GM12878 (cell line): ENCODE measurements at regions not wholly inside any gene's neighbourhood (a gene's known extent, or its start where the extent isn't known, plus 50 kb on each side); places are given as distances from the start of the nearest gene placed in this dataset.

Experiments used
- ATAC-seq: fragments of 200-7000 bp; cut with Tn5 transposase; 3 replicates; pipeline ENCODE4 v1.9.1; 2020; ENCODE audit warnings: mild to moderate bottlenecking, moderate library complexity
- BruUV-seq: library from RNA; stranded (reverse); fragments of 400-500 nt; replicated peaks from 2 replicates; lab custom pipeline; 2021; lab: Mats Ljungman, UMichigan
- CTCF ChIA-PET: fragments of 300-600 bp; sonication (Branson Sonifier 250); formaldehyde crosslinking; extraction: SDS; loops from one replicate; lab custom pipeline; 2021; ENCODE audit warnings: inconsistent platforms; lab: Yijun Ruan, JAX
- POLR2A ChIA-PET: fragments of 350-600 bp; formaldehyde crosslinking; extraction: SDS; loops from one replicate; lab custom pipeline; 2021; ENCODE audit warnings: inconsistent platforms; lab: Charles Lee
- RAD21 ChIA-PET: fragments of 300-600 bp; sonication (Branson Sonifier 250); formaldehyde crosslinking; loops from one replicate; lab custom pipeline; 2023; ENCODE audit warnings: antibody characterized with exemption; ENCODE audit not compliant: unreplicated experiment; lab: Charles Lee
- SMC1A ChIA-PET: fragments of 300-600 bp; sonication (Branson Sonifier 250); formaldehyde crosslinking; loops from one replicate; lab custom pipeline; 2023; ENCODE audit not compliant: unreplicated experiment, uncharacterized antibody; lab: Charles Lee
- DNase-seq: peaks from one replicate; pipeline ENCODE4 v3.0.0-alpha.2; 2011; ENCODE audit warnings: low read depth, low spot score
- FAIRE-seq: peaks from 3 replicates; lab custom pipeline; 2011; peaks lifted over from hg19 to GRCh38; lab: Jason Lieb, UNC
- H2AFZ ChIP-seq: 2 replicates; pipeline ENCODE4 v1.6.0; 2011; ENCODE audit warnings: low read depth, low read length, control low read depth; ENCODE audit not compliant: control insufficient read depth
- H3K27ac ChIP-seq: 2 replicates; pipeline ENCODE4 v1.5.1; 2011; ENCODE audit warnings: control low read depth; ENCODE audit not compliant: control insufficient read depth, insufficient read depth
- H3K27me3 ChIP-seq, 2 experiments: replicated peaks in 1 of 2; 2 replicates each; pipeline versions ENCODE4 v1.6.0 to v1.6.1; 2011; ENCODE audit warnings: low read length in 1 of 2; ENCODE audit not compliant: control insufficient read depth in 2 of 2, insufficient read depth in 2 of 2
- H3K36me3 ChIP-seq, 2 experiments: 2 replicates each; pipeline ENCODE4 v1.5.1; 2011; ENCODE audit warnings: low read length in 1 of 2; ENCODE audit not compliant: control insufficient read depth in 2 of 2, insufficient read depth in 2 of 2
- H3K4me1 ChIP-seq: 2 replicates; pipeline ENCODE4 v1.6.1; 2011; ENCODE audit warnings: mild to moderate bottlenecking, low read length, moderate library complexity, mixed read lengths; ENCODE audit not compliant: control insufficient read depth, insufficient read depth
- H3K4me2 ChIP-seq: 2 replicates; pipeline ENCODE4 v1.6.0; 2011; ENCODE audit warnings: control low read depth; ENCODE audit not compliant: control insufficient read depth, insufficient read depth
- H3K4me3 ChIP-seq: fragments of 200-600 bp; sonication (generic); 2 replicates; pipeline ENCODE4 v1.5.1; 2016
- H3K79me2 ChIP-seq: 2 replicates; pipeline ENCODE4 v1.6.0; 2011; ENCODE audit warnings: low read length; ENCODE audit not compliant: control insufficient read depth, insufficient read depth
- H3K9ac ChIP-seq: 2 replicates; pipeline ENCODE4 v1.8.0; 2011; ENCODE audit warnings: low read length, control low read depth, mixed read lengths; ENCODE audit not compliant: control insufficient read depth, insufficient read depth
- H3K9me3 ChIP-seq: replicated peaks from 3 replicates; pipeline ENCODE4 v1.5.1; 2011; ENCODE audit warnings: mild to moderate bottlenecking, low read length; ENCODE audit not compliant: control insufficient read depth, insufficient read depth
- H4K20me1 ChIP-seq: 2 replicates; pipeline ENCODE4 v1.6.0; 2011; ENCODE audit not compliant: control insufficient read depth, insufficient read depth
- ASH2L ChIP-seq: fragments of 300-600, 200-600 bp; sonication (generic); IDR thresholded peaks from 2 replicates; pipeline ENCODE4 v1.6.1; 2017; ENCODE audit warnings: low read depth, mild to moderate bottlenecking, borderline replicate concordance
- BACH1 ChIP-seq: fragments of 450-650 bp; IDR thresholded peaks from 2 replicates; pipeline ENCODE4 v1.6.1; 2017; ENCODE audit warnings: mild to moderate bottlenecking, borderline replicate concordance
- CHD2 ChIP-seq: IDR thresholded peaks from 2 replicates; pipeline ENCODE4 v1.6.1; 2011; ENCODE audit warnings: low read depth, low read length, improper control_type of control experiment, borderline replicate concordance
- EED ChIP-seq: sonication (generic); IDR thresholded peaks from 2 replicates; pipeline ENCODE4 v1.6.1; 2016; ENCODE audit warnings: antibody characterized with exemption, low read depth
- LARP7 ChIP-seq: fragments of 450-650 bp; IDR thresholded peaks from 2 replicates; pipeline ENCODE4 v1.6.1; 2017; ENCODE audit warnings: mild to moderate bottlenecking
- MEF2A ChIP-seq: IDR thresholded peaks from 2 replicates; pipeline ENCODE4 v1.6.1; 2011; ENCODE audit warnings: low read depth, mild to moderate bottlenecking, low read length, moderate library complexity; ENCODE audit not compliant: insufficient read depth
- NBN ChIP-seq: fragments of 450-650 bp; IDR thresholded peaks from 2 replicates; pipeline ENCODE4 v1.6.1; 2016
- NFXL1 ChIP-seq: fragments of 450-650 bp; IDR thresholded peaks from 2 replicates; pipeline ENCODE4 v1.6.1; 2017; ENCODE audit warnings: antibody characterized with exemption, mild to moderate bottlenecking, borderline replicate concordance
- NFYB ChIP-seq: IDR thresholded peaks from 2 replicates; pipeline ENCODE4 v1.6.1; 2011; ENCODE audit warnings: low read depth, mild to moderate bottlenecking, low read length, improper control_type of control experiment, moderate library complexity; ENCODE audit not compliant: insufficient read depth
- NR2C1 ChIP-seq: fragments of 450-650 bp; IDR thresholded peaks from 2 replicates; pipeline ENCODE4 v1.6.1; 2017; ENCODE audit warnings: antibody characterized with exemption, mild to moderate bottlenecking, moderate library complexity
- RBBP5 ChIP-seq: fragments of 200-600 bp; sonication (generic); conservative IDR thresholded peaks from 2 replicates; pipeline ENCODE4 v1.6.1; 2016
- SMC3 ChIP-seq: IDR thresholded peaks from 2 replicates; pipeline ENCODE4 v1.6.1; 2011; ENCODE audit warnings: low read length, improper control_type of control experiment, borderline replicate concordance
- SPI1 ChIP-seq: IDR thresholded peaks from 2 replicates; pipeline ENCODE4 v1.6.1; 2011; ENCODE audit warnings: low read depth, mild to moderate bottlenecking, low read length, moderate library complexity, borderline replicate concordance; ENCODE audit not compliant: insufficient read depth
- SREBF1 ChIP-seq: IDR thresholded peaks from 2 replicates; pipeline ENCODE4 v1.6.1; 2012; ENCODE audit warnings: mild to moderate bottlenecking, low read length
- SREBF2 ChIP-seq: IDR thresholded peaks from 2 replicates; pipeline ENCODE4 v1.6.1; 2012; ENCODE audit warnings: mild to moderate bottlenecking, low read length
- STAT3 ChIP-seq: IDR thresholded peaks from 2 replicates; pipeline ENCODE4 v1.6.1; 2011; ENCODE audit warnings: low read depth, low read length, improper control_type of control experiment
- TCF3 ChIP-seq: IDR thresholded peaks from 2 replicates; pipeline ENCODE4 v1.6.1; 2012; ENCODE audit warnings: low read depth, mild to moderate bottlenecking, low read length, borderline replicate concordance; ENCODE audit not compliant: insufficient read depth
- TCF7 ChIP-seq: IDR thresholded peaks from 2 replicates; pipeline ENCODE4 v1.6.1; 2014; ENCODE audit warnings: antibody characterized with exemption, borderline replicate concordance
- YBX1 ChIP-seq: fragments of 450-650 bp; IDR thresholded peaks from 2 replicates; pipeline ENCODE4 v1.6.1; 2016; ENCODE audit warnings: antibody characterized with exemption
- ZNF217 ChIP-seq: fragments of 450-650 bp; IDR thresholded peaks from 2 replicates; pipeline ENCODE4 v1.6.1; 2017; ENCODE audit warnings: antibody characterized with exemption, mild to moderate bottlenecking
- WGBS: methylation state at CpG from one replicate; pipeline ENCODE4 v1.1.6; 2016; ENCODE audit warnings: low lambda C conversion rate; ENCODE audit not compliant: insufficient replicate concordance, insufficient coverage; ENCODE audit errors: missing lambda C conversion rate; 5-methylcytosine and 5-hydroxymethylcytosine counted together
- in situ Hi-C: fragments of 300-500 bp; cut with MboI; formaldehyde crosslinking; loops from 9 replicates; pipeline ENCODE4 v1.14.3; 2018; ENCODE audit warnings: mixed read lengths
- intact Hi-C: fragments of 100-400 bp; cut with micrococcal nuclease; formaldehyde crosslinking; loops from one replicate; pipeline ENCODE4 v1.14.2; 2022; ENCODE audit not compliant: unreplicated experiment
- TF ChIP-seq, protein P1 (sequence below): fragments of 450-650 bp; IDR thresholded peaks from 2 replicates; pipeline ENCODE4 v1.6.1; 2016; ENCODE audit warnings: mild to moderate bottlenecking
- TF ChIP-seq, protein P2 (sequence below): IDR thresholded peaks from 2 replicates; pipeline ENCODE4 v1.6.1; 2011; ENCODE audit warnings: low read depth, low read length, improper control_type of control experiment, borderline replicate concordance

DNA sequence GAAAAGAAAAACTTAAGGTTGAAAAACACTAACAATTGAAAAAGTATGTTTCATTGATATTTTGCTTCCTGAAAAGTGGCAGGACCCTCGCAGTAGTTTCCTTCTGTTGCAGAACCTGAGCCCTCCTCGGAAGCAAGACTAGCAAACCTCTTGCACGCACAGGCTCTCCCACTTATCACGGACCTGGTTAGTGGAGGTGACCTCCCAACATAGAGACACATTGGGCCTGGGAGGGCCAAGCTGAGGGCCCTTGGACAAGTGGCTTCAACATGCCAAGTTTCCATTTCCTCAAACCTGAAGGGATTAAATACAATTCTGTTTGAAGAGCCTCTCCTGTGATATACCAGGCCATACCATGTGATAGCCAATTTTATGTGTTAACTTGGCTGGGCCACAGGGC is 133.4 kb upstream of the AGAP1 start (continued):
- TF ChIP-seq NFXL1, result no peak
- TF ChIP-seq SMC3, result no peak
- TF ChIP-seq NR2C1, result no peak
- no peak for TF ChIP-seq SREBF1
- no peak for TF ChIP-seq YBX1
- TF ChIP-seq STAT3, result no peak
- TF ChIP-seq, all 136 proteins: peak for 0

DNA sequence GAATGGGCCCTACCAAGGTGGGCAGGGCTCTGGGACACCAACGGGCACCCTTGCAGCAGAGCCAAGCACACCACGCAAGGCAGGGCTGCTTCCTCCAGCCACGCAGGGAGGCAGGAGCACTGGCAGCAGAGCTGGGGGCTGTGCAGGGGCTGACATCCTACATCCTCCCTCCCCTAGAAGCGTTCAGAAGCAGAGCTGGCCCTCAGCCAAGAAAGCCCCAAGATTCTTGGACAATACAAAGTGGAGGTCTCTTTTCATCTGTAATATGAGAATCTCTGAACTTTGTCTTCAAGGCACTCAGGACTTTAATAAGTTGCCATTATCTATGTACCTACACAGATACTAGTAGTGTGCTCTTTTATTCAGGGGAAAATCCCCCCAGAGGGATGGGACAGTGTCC is 128.1 kb upstream of the AGAP1 start:
- H3K9ac ChIP-seq, result no peak overlapping the region
- 10% methylated on average over 4 of the region's 4 CpGs for WGBS
- SMC1A ChIA-PET, result no interaction called here
- POLR2A ChIA-PET, result no interaction called here
- CTCF ChIA-PET, result no interaction called here
- TF ChIP-seq TCF7 (no peak), SPI1 (no peak), MEF2A (no peak), RBBP5 (no peak), LARP7 (no peak), BACH1 (no peak), NBN (no peak), CHD2 (no peak), ZNF217 (no peak), NFYB (no peak), SREBF2 (no peak), TCF3 (no peak), EED (no peak), ASH2L (no peak)
- TF ChIP-seq, protein P1, sequence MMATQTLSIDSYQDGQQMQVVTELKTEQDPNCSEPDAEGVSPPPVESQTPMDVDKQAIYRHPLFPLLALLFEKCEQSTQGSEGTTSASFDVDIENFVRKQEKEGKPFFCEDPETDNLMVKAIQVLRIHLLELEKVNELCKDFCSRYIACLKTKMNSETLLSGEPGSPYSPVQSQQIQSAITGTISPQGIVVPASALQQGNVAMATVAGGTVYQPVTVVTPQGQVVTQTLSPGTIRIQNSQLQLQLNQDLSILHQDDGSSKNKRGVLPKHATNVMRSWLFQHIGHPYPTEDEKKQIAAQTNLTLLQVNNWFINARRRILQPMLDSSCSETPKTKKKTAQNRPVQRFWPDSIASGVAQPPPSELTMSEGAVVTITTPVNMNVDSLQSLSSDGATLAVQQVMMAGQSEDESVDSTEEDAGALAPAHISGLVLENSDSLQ, result no peak
- TF ChIP-seq, protein P2, sequence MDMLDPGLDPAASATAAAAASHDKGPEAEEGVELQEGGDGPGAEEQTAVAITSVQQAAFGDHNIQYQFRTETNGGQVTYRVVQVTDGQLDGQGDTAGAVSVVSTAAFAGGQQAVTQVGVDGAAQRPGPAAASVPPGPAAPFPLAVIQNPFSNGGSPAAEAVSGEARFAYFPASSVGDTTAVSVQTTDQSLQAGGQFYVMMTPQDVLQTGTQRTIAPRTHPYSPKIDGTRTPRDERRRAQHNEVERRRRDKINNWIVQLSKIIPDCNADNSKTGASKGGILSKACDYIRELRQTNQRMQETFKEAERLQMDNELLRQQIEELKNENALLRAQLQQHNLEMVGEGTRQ, result no peak
- no peaks in the 10 kb centered on the region for H3K9me3 ChIP-seq
- RAD21 ChIA-PET, result no interaction called here
- H3K4me3 ChIP-seq, result no peak overlapping the region
- FAIRE-seq (no peak), ATAC-seq (no peak), DNase-seq (no peak)
- no TSS peak for BruUV-seq
- no peaks in the 10 kb centered on the region for H3K4me1 ChIP-seq
- H2AFZ ChIP-seq, result no peak overlapping the region
- H3K36me3 ChIP-seq, result no peaks in the 10 kb centered on the region
- no peak overlapping the region for H3K4me2 ChIP-seq
- no peak overlapping the region for H3K27ac ChIP-seq
- H3K79me2 ChIP-seq, result no peaks in the 10 kb centered on the region
- in situ Hi-C loops (no loop called here), intact Hi-C loops (no loop called here)
- H4K20me1 ChIP-seq, result no peaks in the 10 kb centered on the region
- H3K27me3 ChIP-seq, result no peaks in the 10 kb centered on the region
